GM23338 (cell line): ENCODE measurements at regions not wholly inside any gene's neighbourhood (a gene's known extent, or its start where the extent isn't known, plus 50 kb on each side); places are given as distances from the start of the nearest gene placed in this dataset.

Experiments
- ATAC-seq: fragments of 200-7000 bp; cut with Tn5 transposase; 3 replicates; pipeline ENCODE4 v1.9.1; 2020
- DNase-seq: peaks from one replicate; pipeline ENCODE4 v3.0.0-alpha.2; 2015; ENCODE audit warnings: low spot score
- H2AFZ ChIP-seq: fragments of 200-600 bp; sonication (generic); 2 replicates; pipeline ENCODE4 v1.8.0; 2016; ENCODE audit warnings: antibody characterized with exemption, mild to moderate bottlenecking, moderate library complexity
- H3F3A ChIP-seq: fragments of 200-600 bp; sonication (generic); replicated peaks from 2 replicates; pipeline ENCODE4 v1.8.0; 2017; ENCODE audit warnings: antibody characterized with exemption, mixed run types, low read depth
- H3K27ac ChIP-seq: fragments of 200-600 bp; sonication (generic); 2 replicates; pipeline ENCODE4 v1.6.1; 2016; ENCODE audit warnings: low read depth
- H3K27me3 ChIP-seq: fragments of 200-600 bp; sonication (generic); 2 replicates; pipeline ENCODE4 v1.8.0; 2016; ENCODE audit warnings: mild to moderate bottlenecking, mixed run types, moderate library complexity; ENCODE audit not compliant: insufficient read depth
- H3K36me3 ChIP-seq: fragments of 200-600 bp; sonication (generic); 2 replicates; pipeline ENCODE4 v1.8.0; 2016; ENCODE audit warnings: mild to moderate bottlenecking; ENCODE audit not compliant: insufficient read depth
- H3K4me1 ChIP-seq: fragments of 200-600 bp; sonication (generic); 2 replicates; pipeline ENCODE4 v1.8.0; 2016; ENCODE audit warnings: mild to moderate bottlenecking, moderate library complexity; ENCODE audit not compliant: insufficient read depth
- H3K4me2 ChIP-seq: fragments of 200-600 bp; sonication (generic); 2 replicates; pipeline ENCODE4 v1.7.1; 2017; ENCODE audit warnings: mixed run types
- H3K4me3 ChIP-seq: fragments of 200-600 bp; sonication (generic); 2 replicates; pipeline ENCODE4 v1.6.1; 2016; ENCODE audit warnings: mixed run types
- H3K79me2 ChIP-seq: fragments of 200-600 bp; sonication (generic); replicated peaks from 2 replicates; pipeline ENCODE4 v1.8.0; 2017; ENCODE audit warnings: mild to moderate bottlenecking; ENCODE audit not compliant: insufficient read depth
- H3K9me2 ChIP-seq: fragments of 200-600 bp; sonication (generic); 2 replicates; pipeline ENCODE4 v1.8.0; 2017; ENCODE audit not compliant: insufficient read depth
- H4K20me1 ChIP-seq: fragments of 200-600 bp; sonication (generic); replicated peaks from 2 replicates; pipeline ENCODE4 v1.8.0; 2017; ENCODE audit warnings: mild to moderate bottlenecking; ENCODE audit not compliant: insufficient read depth
- H3K27ac Mint-ChIP-seq: 2 replicates; pipeline ENCODE4 v1.8.0; 2020; ENCODE audit warnings: inconsistent platforms, mild to moderate bottlenecking, moderate library complexity, mixed read lengths
- H3K27me3 Mint-ChIP-seq: 3 replicates; pipeline ENCODE4 v1.8.0; 2022; ENCODE audit warnings: low read depth, mild to moderate bottlenecking, moderate library complexity, mixed read lengths, inconsistent platforms; ENCODE audit not compliant: insufficient read depth, poor library complexity
- H3K36me3 Mint-ChIP-seq: 3 replicates; pipeline ENCODE4 v1.8.0; 2021; ENCODE audit warnings: low read depth, mild to moderate bottlenecking, inconsistent platforms, moderate library complexity, mixed read lengths
- H3K4me1 Mint-ChIP-seq: 3 replicates; pipeline ENCODE4 v1.8.0; 2020; ENCODE audit warnings: mild to moderate bottlenecking, inconsistent platforms, mixed read lengths
- H3K4me3 Mint-ChIP-seq: 3 replicates; pipeline ENCODE4 v1.8.0; 2021; ENCODE audit warnings: moderate library complexity, mild to moderate bottlenecking, inconsistent platforms, mixed read lengths
- H3K9me3 Mint-ChIP-seq: 3 replicates; pipeline ENCODE4 v1.8.0; 2020; ENCODE audit warnings: moderate library complexity, mild to moderate bottlenecking, inconsistent platforms, mixed read lengths
- CREB1 ChIP-seq: fragments of 250-450 bp; sonication (Bioruptor Pico); IDR thresholded peaks from 2 replicates; pipeline ENCODE4 v1.5.0; 2020; ENCODE audit warnings: low read depth, mild to moderate bottlenecking, moderate library complexity
- CTCF ChIP-seq, 2 experiments: fragments of 200-600 bp in 1 of 2; sonication (generic) in 1 of 2; conservative IDR thresholded peaks; 2 replicates each; pipeline versions ENCODE4 v1.5.1 to v1.6.1; 2016 to 2017; ENCODE audit warnings: antibody characterized with exemption in 2 of 2, low read depth in 2 of 2, mild to moderate bottlenecking in 2 of 2, moderate library complexity in 1 of 2
- ETS1 ChIP-seq: IDR thresholded peaks from 2 replicates; pipeline ENCODE4 v1.6.1; 2016; ENCODE audit warnings: antibody characterized with exemption
- EZH2 ChIP-seq: fragments of 200-600 bp; sonication (generic); IDR thresholded peaks from one replicate; pipeline ENCODE4 v1.8.0; 2017; ENCODE audit warnings: antibody characterized with exemption, mild to moderate bottlenecking, low read depth; ENCODE audit not compliant: unreplicated experiment
- EZH2phosphoT487 ChIP-seq: fragments of 200-600 bp; sonication (generic); IDR thresholded peaks from one replicate; pipeline ENCODE4 v1.8.1; 2018; ENCODE audit warnings: antibody characterized with exemption; ENCODE audit not compliant: unreplicated experiment
- JUNB ChIP-seq: IDR thresholded peaks from one replicate; pipeline ENCODE4 v1.6.1; 2016; ENCODE audit warnings: antibody characterized with exemption; ENCODE audit not compliant: unreplicated experiment
- NANOG ChIP-seq: IDR thresholded peaks from 2 replicates; pipeline ENCODE4 v1.6.1; 2016; ENCODE audit warnings: antibody characterized with exemption, borderline replicate concordance
- POLR2AphosphoS5 ChIP-seq: IDR thresholded peaks from 2 replicates; pipeline ENCODE4 v1.6.1; 2016; ENCODE audit warnings: antibody characterized with exemption, low read depth
- REST ChIP-seq: IDR thresholded peaks from one replicate; pipeline ENCODE4 v1.6.1; 2018; ENCODE audit warnings: antibody characterized with exemption; ENCODE audit not compliant: unreplicated experiment
- STAT1 ChIP-seq: IDR thresholded peaks from one replicate; pipeline ENCODE4 v1.6.1; 2016; ENCODE audit warnings: antibody characterized with exemption; ENCODE audit not compliant: unreplicated experiment
- ZNF114 ChIP-seq: fragments of 250-450 bp; sonication (Bioruptor Pico); IDR thresholded peaks from 2 replicates; pipeline ENCODE4 v1.5.0; 2020; ENCODE audit warnings: mild to moderate bottlenecking, moderate library complexity
- ZNF331 ChIP-seq: fragments of 250-450 bp; sonication (Bioruptor Pico); IDR thresholded peaks from 2 replicates; pipeline ENCODE4 v1.5.0; 2020; ENCODE audit warnings: low read depth, mild to moderate bottlenecking, moderate library complexity
- ZNF462 ChIP-seq: fragments of 250-450 bp; sonication (Bioruptor Pico); IDR thresholded peaks from 2 replicates; pipeline ENCODE4 v1.5.0; 2020; ENCODE audit warnings: mild to moderate bottlenecking, moderate library complexity

GRCh38 chr5:174326372-174326771, 280.9 kb downstream of the NSG2 start:
- Histone ChIP-seq H3K27me3 (no peaks in the 10 kb centered on the region), H3F3A (no peaks in the 10 kb centered on the region), H3K27ac (no peak overlapping the region), H3K4me3 (no peak overlapping the region), H3K36me3 (no peaks in the 10 kb centered on the region), H4K20me1 (no peaks in the 10 kb centered on the region), H3K4me2 (no peak overlapping the region), H3K79me2 (no peaks in the 10 kb centered on the region), H2AFZ (no peak overlapping the region), H3K4me1 (peaks cover 4% of the 10 kb centered on the region; the same call in 1 of the 2 replicates), H3K9me2 (no peaks in the 10 kb centered on the region)
- TF ChIP-seq ZNF331: no peak
- no peak for TF ChIP-seq STAT1
- no peak for TF ChIP-seq REST
- no peak for TF ChIP-seq CTCF (conservative IDR thresholded peaks at IDR 0.05; ENCODE audit: low read depth in 2 of 2)
- TF ChIP-seq ZNF462: no peak
- TF ChIP-seq JUNB: no peak
- TF ChIP-seq ZNF114: no peak
- no peak for TF ChIP-seq POLR2AphosphoS5
- TF ChIP-seq EZH2phosphoT487: no peak
- no peak for TF ChIP-seq ETS1
- no peak for TF ChIP-seq EZH2
- no peak for TF ChIP-seq NANOG
- no peak for TF ChIP-seq CREB1 (CRISPR knock-in tag)
- no peak overlapping the region for H3K27ac Mint-ChIP-seq
- DNase-seq: no peak
- peaks cover 2% of the 10 kb centered on the region for H3K27me3 Mint-ChIP-seq
- ATAC-seq: no peak
- H3K4me3 Mint-ChIP-seq: no peak overlapping the region
- H3K9me3 Mint-ChIP-seq: no peaks in the 10 kb centered on the region
- peaks cover 34% of the 10 kb centered on the region for H3K4me1 Mint-ChIP-seq
- no peaks in the 10 kb centered on the region for H3K36me3 Mint-ChIP-seq
